ENCODE measurements at regions not wholly inside any gene's neighbourhood (a gene's known extent, or its start where the extent isn't known, plus 50 kb on each side); places are given as distances from the start of the nearest gene placed in this dataset.

DNA sequence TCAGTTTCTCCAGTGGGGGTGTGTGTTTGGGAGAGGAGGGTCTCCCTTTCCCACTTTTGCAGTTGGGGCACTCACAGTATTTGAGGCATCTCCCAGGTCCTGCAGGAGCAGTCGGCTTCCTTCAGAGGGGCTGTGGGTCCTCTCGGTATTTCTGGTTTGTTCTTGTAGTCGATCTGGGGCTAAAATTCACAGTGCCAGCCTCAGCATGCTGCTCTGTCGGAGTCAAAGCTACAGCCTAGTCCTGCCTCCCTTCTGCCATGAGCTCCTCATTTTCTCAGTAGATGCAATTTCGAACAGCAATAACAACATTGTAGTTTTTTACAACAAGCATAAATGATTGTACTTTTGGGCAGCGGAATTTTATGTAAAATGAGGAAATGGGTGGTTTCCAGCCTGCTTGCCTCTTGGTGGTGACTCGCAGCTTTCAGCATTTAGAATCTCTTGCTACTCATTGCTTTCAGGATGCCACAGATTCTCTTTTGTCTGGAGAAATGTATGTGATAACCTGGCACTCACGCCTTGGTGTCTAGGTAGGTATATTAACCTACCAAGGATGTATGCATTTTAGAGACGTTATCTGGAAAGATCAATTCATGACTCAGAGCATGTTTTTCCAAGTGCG is 82.4 kb upstream of the C21orf91 start:
- DNase-seq (ENCODE audit: low read depth), result no peak

GRCh38 chr21:17900990-17901385 is 81.8 kb upstream of the C21orf91 start:
- DNase-seq (ENCODE audit: low read depth), result no peak

DNA sequence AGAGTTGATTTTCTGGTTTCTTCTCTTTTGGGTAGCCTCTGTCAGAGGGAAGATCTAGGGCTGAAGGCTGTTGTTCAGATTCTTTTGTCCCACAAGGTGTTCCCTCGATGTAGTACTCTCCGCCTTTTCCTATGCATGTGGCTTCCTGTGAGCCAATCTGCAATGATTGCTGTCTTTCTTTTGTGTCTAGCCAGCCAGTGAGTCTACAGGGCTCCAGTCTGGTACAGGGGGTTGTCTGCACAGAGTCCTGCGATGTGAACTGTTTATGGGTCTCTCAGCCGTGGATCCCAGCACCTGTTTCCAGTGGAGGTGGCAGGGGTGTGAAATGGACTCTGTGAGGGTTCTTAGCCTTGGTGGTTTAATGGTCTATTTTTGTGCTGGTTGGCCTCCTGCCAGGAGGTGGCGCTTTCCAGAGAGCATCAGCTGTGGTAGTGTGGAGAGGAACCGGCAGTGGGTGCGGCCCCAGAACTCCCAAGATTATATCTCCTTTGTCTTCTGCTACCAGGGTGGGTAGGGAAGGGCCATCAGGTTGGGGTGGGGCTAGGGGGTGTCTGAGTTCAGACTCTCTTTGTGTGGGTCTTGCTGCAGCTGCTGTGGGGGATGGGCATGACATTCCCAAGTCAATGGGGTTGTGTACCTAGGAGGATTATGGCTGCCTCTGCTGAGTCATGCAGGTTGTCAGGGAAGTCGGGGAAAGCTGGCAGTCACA is 81.3 kb upstream of the C21orf91 start:
- DNase-seq (ENCODE audit: low read depth), result no peak

DNA sequence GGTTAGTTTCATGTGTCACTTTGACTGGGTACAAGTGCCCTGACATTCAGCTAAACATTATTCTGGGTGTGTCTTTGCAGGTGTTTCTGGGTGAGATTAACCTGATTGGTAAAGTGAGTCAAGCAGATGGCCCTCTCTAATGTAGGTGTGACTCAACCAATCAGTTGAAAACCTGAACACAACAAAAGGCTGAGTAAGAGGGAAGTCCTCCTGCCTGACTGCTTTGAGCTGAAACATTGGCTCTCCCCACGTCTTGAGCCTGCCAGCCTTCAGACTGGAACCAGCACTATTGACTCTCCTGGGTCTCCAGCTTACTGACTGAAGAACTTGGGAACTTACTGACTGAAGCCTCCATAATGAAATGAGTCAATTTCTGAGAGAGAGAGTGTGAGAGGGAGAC is 70.0 kb upstream of the C21orf91 start:
- DNase-seq (ENCODE audit: low read depth), result no peak

GRCh38 chr21:17869115-17869514 is 50.0 kb upstream of the C21orf91 start:
- no peak for DNase-seq (ENCODE audit: low read depth)
